ENCODE measurements at regions not wholly inside any gene's neighbourhood (a gene's known extent, or its start where the extent isn't known, plus 50 kb on each side); places are given as distances from the start of the nearest gene placed in this dataset.

DNA sequence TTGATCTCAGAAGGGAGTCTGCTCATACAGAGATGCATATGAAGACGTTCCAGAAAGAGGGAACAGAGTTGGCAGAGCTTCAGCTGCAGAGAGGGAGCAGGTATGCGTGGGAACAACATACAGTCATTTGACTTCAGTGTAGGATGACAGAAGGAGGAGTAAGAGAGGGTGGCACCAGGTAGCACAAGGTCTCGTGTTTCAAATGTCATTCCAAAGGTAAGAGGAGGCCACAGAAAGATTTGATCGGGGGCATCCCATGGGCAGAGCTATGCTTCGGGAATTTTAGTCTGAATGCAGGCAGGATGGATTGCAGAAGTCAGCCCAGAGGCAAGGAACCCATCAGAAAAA, 367.1 kb downstream of the CDK5RAP2 start:
- Mint-ChIP-seq H3K4me3 (no peak overlapping the region), H3K27ac (no peak overlapping the region), H3K9me3 (no peaks in the 10 kb centered on the region), H3K36me3 (ENCODE audit: low read depth) (no peaks in the 10 kb centered on the region), H3K27me3 (peaks cover under 1% of the 10 kb centered on the region), H3K4me1 (no peaks in the 10 kb centered on the region)
- CTCF ChIA-PET = no interaction called here
- no peak for DNase-seq
- POLR2A ChIA-PET = no interaction called here
- ATAC-seq (ENCODE audit: low read depth) = no peak
- intact Hi-C loops (cut with micrococcal nuclease) = no loop called here
- TF ChIP-seq, protein P1, sequence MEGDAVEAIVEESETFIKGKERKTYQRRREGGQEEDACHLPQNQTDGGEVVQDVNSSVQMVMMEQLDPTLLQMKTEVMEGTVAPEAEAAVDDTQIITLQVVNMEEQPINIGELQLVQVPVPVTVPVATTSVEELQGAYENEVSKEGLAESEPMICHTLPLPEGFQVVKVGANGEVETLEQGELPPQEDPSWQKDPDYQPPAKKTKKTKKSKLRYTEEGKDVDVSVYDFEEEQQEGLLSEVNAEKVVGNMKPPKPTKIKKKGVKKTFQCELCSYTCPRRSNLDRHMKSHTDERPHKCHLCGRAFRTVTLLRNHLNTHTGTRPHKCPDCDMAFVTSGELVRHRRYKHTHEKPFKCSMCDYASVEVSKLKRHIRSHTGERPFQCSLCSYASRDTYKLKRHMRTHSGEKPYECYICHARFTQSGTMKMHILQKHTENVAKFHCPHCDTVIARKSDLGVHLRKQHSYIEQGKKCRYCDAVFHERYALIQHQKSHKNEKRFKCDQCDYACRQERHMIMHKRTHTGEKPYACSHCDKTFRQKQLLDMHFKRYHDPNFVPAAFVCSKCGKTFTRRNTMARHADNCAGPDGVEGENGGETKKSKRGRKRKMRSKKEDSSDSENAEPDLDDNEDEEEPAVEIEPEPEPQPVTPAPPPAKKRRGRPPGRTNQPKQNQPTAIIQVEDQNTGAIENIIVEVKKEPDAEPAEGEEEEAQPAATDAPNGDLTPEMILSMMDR (IDR thresholded peaks at IDR 0.05) = no peak

DNA sequence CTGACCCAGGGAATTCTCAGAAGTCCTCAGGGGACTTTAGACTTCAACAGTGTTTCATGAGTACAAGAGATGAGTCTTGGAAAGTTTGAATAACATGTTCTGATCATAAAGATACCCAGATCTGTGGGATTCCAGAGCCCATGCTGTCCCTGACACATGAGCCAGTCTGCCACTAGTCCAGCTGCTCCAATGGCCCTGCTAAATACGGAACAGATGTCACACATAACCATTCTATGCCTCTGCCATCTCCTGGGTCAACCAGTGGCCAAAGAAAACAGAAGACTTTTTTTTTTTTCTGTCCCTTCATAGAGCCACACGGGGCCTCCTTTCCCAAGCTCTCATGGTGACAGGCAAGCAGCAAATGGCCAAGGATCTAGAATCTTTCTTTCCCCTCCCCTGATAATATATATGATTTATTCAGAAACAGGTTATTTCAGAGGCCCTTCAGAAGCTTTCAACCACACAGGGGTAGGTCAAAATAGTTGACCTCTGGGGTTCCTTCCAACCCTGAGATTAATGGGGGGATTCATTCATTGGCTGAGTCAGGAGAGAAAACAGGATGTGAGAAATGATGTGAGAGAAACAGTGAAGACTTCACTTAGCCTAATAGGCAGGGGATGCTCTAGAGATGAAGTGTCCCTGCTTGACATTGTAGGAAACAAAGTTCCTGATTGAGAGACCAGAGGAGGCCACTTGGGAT, 367.7 kb downstream of the CDK5RAP2 start:
- CTCF ChIA-PET = no interaction called here
- Mint-ChIP-seq H3K27me3 (no peaks in the 10 kb centered on the region), H3K36me3 (ENCODE audit: low read depth) (no peaks in the 10 kb centered on the region), H3K4me3 (no peak overlapping the region), H3K9me3 (no peaks in the 10 kb centered on the region), H3K27ac (no peak overlapping the region), H3K4me1 (no peaks in the 10 kb centered on the region)
- TF ChIP-seq, protein P1 (IDR thresholded peaks at IDR 0.05) = no peak
- ATAC-seq (ENCODE audit: low read depth) (no peak), DNase-seq (no peak)
- POLR2A ChIA-PET = no interaction called here
- intact Hi-C loops (cut with micrococcal nuclease) = no loop called here

GRCh38 chr9:120210274-120210673, 369.7 kb downstream of the CDK5RAP2 start:
- H3K36me3 Mint-ChIP-seq (ENCODE audit: low read depth) = no peaks in the 10 kb centered on the region
- no peaks in the 10 kb centered on the region for H3K27me3 Mint-ChIP-seq
- TF ChIP-seq, protein P1 (IDR thresholded peaks at IDR 0.05) = no peak
- intact Hi-C loops (cut with micrococcal nuclease) = no loop called here
- no peak for DNase-seq
- H3K9me3 Mint-ChIP-seq = no peaks in the 10 kb centered on the region
- H3K27ac Mint-ChIP-seq = no peak overlapping the region
- CTCF ChIA-PET = no interaction called here
- ATAC-seq (ENCODE audit: low read depth) = no peak
- no peaks in the 10 kb centered on the region for H3K4me1 Mint-ChIP-seq
- no peak overlapping the region for H3K4me3 Mint-ChIP-seq
- POLR2A ChIA-PET = no interaction called here

- POLR2A ChIA-PET = no interaction called here
These were observed 376.9 kb downstream of the CDK5RAP2 start for GRCh38 chr9:120202856-120203654.

DNA sequence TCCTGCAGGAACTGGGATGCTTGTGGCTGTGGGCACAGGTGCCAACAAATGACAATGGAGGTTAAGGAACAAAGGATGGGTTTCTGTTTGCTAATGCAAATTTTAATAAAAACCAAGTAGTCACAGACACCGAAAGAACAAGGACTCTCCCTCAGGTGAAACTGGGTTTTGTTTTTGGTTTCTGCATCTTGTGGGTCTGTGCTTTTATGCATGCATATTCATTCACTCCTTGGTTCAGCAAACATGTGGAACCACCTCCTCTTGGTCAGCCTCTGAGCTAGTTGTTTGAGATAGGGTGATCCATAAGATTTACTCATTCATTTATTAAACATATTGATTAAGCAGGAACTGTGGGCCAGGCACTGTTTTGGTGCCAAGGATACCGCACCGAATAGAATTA, 381.9 kb downstream of the CDK5RAP2 start:
- no peak overlapping the region for H3K4me3 Mint-ChIP-seq
- H3K4me1 Mint-ChIP-seq = no peaks in the 10 kb centered on the region
- TF ChIP-seq, protein P1 (IDR thresholded peaks at IDR 0.05) = no peak
- CTCF ChIA-PET = no interaction called here
- H3K27me3 Mint-ChIP-seq = peaks cover 7% of the 10 kb centered on the region
- intact Hi-C loops (cut with micrococcal nuclease) = no loop called here
- DNase-seq = no peak
- peaks cover 3% of the 10 kb centered on the region for H3K9me3 Mint-ChIP-seq
- POLR2A ChIA-PET = no interaction called here
- no peak for ATAC-seq (ENCODE audit: low read depth)
- no peaks in the 10 kb centered on the region for H3K36me3 Mint-ChIP-seq (ENCODE audit: low read depth)
- no peak overlapping the region for H3K27ac Mint-ChIP-seq

More at GRCh38 chr9:120202856-120203654, 376.9 kb downstream of the CDK5RAP2 start:
- DNase-seq (no peak), ATAC-seq (ENCODE audit: low read depth) (no peak)
- Mint-ChIP-seq H3K27ac (no peak overlapping the region), H3K36me3 (ENCODE audit: low read depth) (no peaks in the 10 kb centered on the region), H3K4me1 (no peaks in the 10 kb centered on the region), H3K9me3 (peaks cover 3% of the 10 kb centered on the region), H3K4me3 (no peak overlapping the region), H3K27me3 (peaks cover 2% of the 10 kb centered on the region)
- intact Hi-C loops (cut with micrococcal nuclease) = no loop called here
- TF ChIP-seq, protein P1 (IDR thresholded peaks at IDR 0.05) = no peak
- CTCF ChIA-PET = no interaction called here

Measured in activated B cell treated with CpG ODN at 0.5 μM for 24 hours (primary cell).